GM23338 (cell line): ENCODE measurements at regions not wholly inside any gene's neighbourhood (a gene's known extent, or its start where the extent isn't known, plus 50 kb on each side); places are given as distances from the start of the nearest gene placed in this dataset.

Experiments
- ATAC-seq: fragments of 200-7000 bp; cut with Tn5 transposase; 3 replicates; pipeline ENCODE4 v1.9.1; 2020
- DNase-seq: peaks from one replicate; pipeline ENCODE4 v3.0.0-alpha.2; 2015; ENCODE audit warnings: low spot score
- H2AFZ ChIP-seq: fragments of 200-600 bp; sonication (generic); 2 replicates; pipeline ENCODE4 v1.8.0; 2016; ENCODE audit warnings: antibody characterized with exemption, mild to moderate bottlenecking, moderate library complexity
- H3F3A ChIP-seq: fragments of 200-600 bp; sonication (generic); replicated peaks from 2 replicates; pipeline ENCODE4 v1.8.0; 2017; ENCODE audit warnings: antibody characterized with exemption, mixed run types, low read depth
- H3K27ac ChIP-seq: fragments of 200-600 bp; sonication (generic); 2 replicates; pipeline ENCODE4 v1.6.1; 2016; ENCODE audit warnings: low read depth
- H3K27me3 ChIP-seq: fragments of 200-600 bp; sonication (generic); 2 replicates; pipeline ENCODE4 v1.8.0; 2016; ENCODE audit warnings: mild to moderate bottlenecking, mixed run types, moderate library complexity; ENCODE audit not compliant: insufficient read depth
- H3K36me3 ChIP-seq: fragments of 200-600 bp; sonication (generic); 2 replicates; pipeline ENCODE4 v1.8.0; 2016; ENCODE audit warnings: mild to moderate bottlenecking; ENCODE audit not compliant: insufficient read depth
- H3K4me1 ChIP-seq: fragments of 200-600 bp; sonication (generic); 2 replicates; pipeline ENCODE4 v1.8.0; 2016; ENCODE audit warnings: mild to moderate bottlenecking, moderate library complexity; ENCODE audit not compliant: insufficient read depth
- H3K4me2 ChIP-seq: fragments of 200-600 bp; sonication (generic); 2 replicates; pipeline ENCODE4 v1.7.1; 2017; ENCODE audit warnings: mixed run types
- H3K4me3 ChIP-seq: fragments of 200-600 bp; sonication (generic); 2 replicates; pipeline ENCODE4 v1.6.1; 2016; ENCODE audit warnings: mixed run types
- H3K79me2 ChIP-seq: fragments of 200-600 bp; sonication (generic); replicated peaks from 2 replicates; pipeline ENCODE4 v1.8.0; 2017; ENCODE audit warnings: mild to moderate bottlenecking; ENCODE audit not compliant: insufficient read depth
- H3K9me2 ChIP-seq: fragments of 200-600 bp; sonication (generic); 2 replicates; pipeline ENCODE4 v1.8.0; 2017; ENCODE audit not compliant: insufficient read depth
- H4K20me1 ChIP-seq: fragments of 200-600 bp; sonication (generic); replicated peaks from 2 replicates; pipeline ENCODE4 v1.8.0; 2017; ENCODE audit warnings: mild to moderate bottlenecking; ENCODE audit not compliant: insufficient read depth
- H3K27ac Mint-ChIP-seq: 2 replicates; pipeline ENCODE4 v1.8.0; 2020; ENCODE audit warnings: inconsistent platforms, mild to moderate bottlenecking, moderate library complexity, mixed read lengths
- H3K27me3 Mint-ChIP-seq: 3 replicates; pipeline ENCODE4 v1.8.0; 2022; ENCODE audit warnings: low read depth, mild to moderate bottlenecking, moderate library complexity, mixed read lengths, inconsistent platforms; ENCODE audit not compliant: insufficient read depth, poor library complexity
- H3K36me3 Mint-ChIP-seq: 3 replicates; pipeline ENCODE4 v1.8.0; 2021; ENCODE audit warnings: low read depth, mild to moderate bottlenecking, inconsistent platforms, moderate library complexity, mixed read lengths
- H3K4me1 Mint-ChIP-seq: 3 replicates; pipeline ENCODE4 v1.8.0; 2020; ENCODE audit warnings: mild to moderate bottlenecking, inconsistent platforms, mixed read lengths
- H3K4me3 Mint-ChIP-seq: 3 replicates; pipeline ENCODE4 v1.8.0; 2021; ENCODE audit warnings: moderate library complexity, mild to moderate bottlenecking, inconsistent platforms, mixed read lengths
- H3K9me3 Mint-ChIP-seq: 3 replicates; pipeline ENCODE4 v1.8.0; 2020; ENCODE audit warnings: moderate library complexity, mild to moderate bottlenecking, inconsistent platforms, mixed read lengths
- CREB1 ChIP-seq: fragments of 250-450 bp; sonication (Bioruptor Pico); IDR thresholded peaks from 2 replicates; pipeline ENCODE4 v1.5.0; 2020; ENCODE audit warnings: low read depth, mild to moderate bottlenecking, moderate library complexity
- ETS1 ChIP-seq: IDR thresholded peaks from 2 replicates; pipeline ENCODE4 v1.6.1; 2016; ENCODE audit warnings: antibody characterized with exemption
- EZH2 ChIP-seq: fragments of 200-600 bp; sonication (generic); IDR thresholded peaks from one replicate; pipeline ENCODE4 v1.8.0; 2017; ENCODE audit warnings: antibody characterized with exemption, mild to moderate bottlenecking, low read depth; ENCODE audit not compliant: unreplicated experiment
- EZH2phosphoT487 ChIP-seq: fragments of 200-600 bp; sonication (generic); IDR thresholded peaks from one replicate; pipeline ENCODE4 v1.8.1; 2018; ENCODE audit warnings: antibody characterized with exemption; ENCODE audit not compliant: unreplicated experiment
- JUNB ChIP-seq: IDR thresholded peaks from one replicate; pipeline ENCODE4 v1.6.1; 2016; ENCODE audit warnings: antibody characterized with exemption; ENCODE audit not compliant: unreplicated experiment
- NANOG ChIP-seq: IDR thresholded peaks from 2 replicates; pipeline ENCODE4 v1.6.1; 2016; ENCODE audit warnings: antibody characterized with exemption, borderline replicate concordance
- POLR2AphosphoS5 ChIP-seq: IDR thresholded peaks from 2 replicates; pipeline ENCODE4 v1.6.1; 2016; ENCODE audit warnings: antibody characterized with exemption, low read depth
- STAT1 ChIP-seq: IDR thresholded peaks from one replicate; pipeline ENCODE4 v1.6.1; 2016; ENCODE audit warnings: antibody characterized with exemption; ENCODE audit not compliant: unreplicated experiment
- ZNF114 ChIP-seq: fragments of 250-450 bp; sonication (Bioruptor Pico); IDR thresholded peaks from 2 replicates; pipeline ENCODE4 v1.5.0; 2020; ENCODE audit warnings: mild to moderate bottlenecking, moderate library complexity
- ZNF331 ChIP-seq: fragments of 250-450 bp; sonication (Bioruptor Pico); IDR thresholded peaks from 2 replicates; pipeline ENCODE4 v1.5.0; 2020; ENCODE audit warnings: low read depth, mild to moderate bottlenecking, moderate library complexity
- ZNF462 ChIP-seq: fragments of 250-450 bp; sonication (Bioruptor Pico); IDR thresholded peaks from 2 replicates; pipeline ENCODE4 v1.5.0; 2020; ENCODE audit warnings: mild to moderate bottlenecking, moderate library complexity
- TF ChIP-seq, protein P1 (sequence below), 2 experiments: fragments of 200-600 bp in 1 of 2; sonication (generic) in 1 of 2; conservative IDR thresholded peaks; 2 replicates each; pipeline versions ENCODE4 v1.5.1 to v1.6.1; 2016 to 2017; ENCODE audit warnings: antibody characterized with exemption in 2 of 2, low read depth in 2 of 2, mild to moderate bottlenecking in 2 of 2, moderate library complexity in 1 of 2
- TF ChIP-seq, protein P2 (sequence below): IDR thresholded peaks from one replicate; pipeline ENCODE4 v1.6.1; 2018; ENCODE audit warnings: antibody characterized with exemption; ENCODE audit not compliant: unreplicated experiment

GRCh38 chr2:128986026-128986715, 667.5 kb upstream of the HS6ST1 start:
- no peak overlapping the region for H3K27ac ChIP-seq
- DNase-seq (no peak), ATAC-seq (no peak)
- H3K4me2 ChIP-seq: no peak overlapping the region
- H3K79me2 ChIP-seq: no peaks in the 10 kb centered on the region
- Mint-ChIP-seq H3K36me3 (no peaks in the 10 kb centered on the region), H3K4me3 (no peak overlapping the region), H3K9me3 (no peaks in the 10 kb centered on the region), H3K27me3 (peaks cover 5% of the 10 kb centered on the region), H3K4me1 (peaks cover 5% of the 10 kb centered on the region), H3K27ac (no peak overlapping the region)
- H3K36me3 ChIP-seq: no peaks in the 10 kb centered on the region
- no peak overlapping the region for H2AFZ ChIP-seq
- no peaks in the 10 kb centered on the region for H3K27me3 ChIP-seq
- no peak for TF ChIP-seq EZH2
- no peak for TF ChIP-seq POLR2AphosphoS5
- no peak for TF ChIP-seq NANOG
- no peak for TF ChIP-seq CREB1
- TF ChIP-seq ZNF114 (CRISPR knock-in tag): no peak
- no peak for TF ChIP-seq ETS1
- no peak for TF ChIP-seq STAT1
- no peak for TF ChIP-seq EZH2phosphoT487
- no peak for TF ChIP-seq ZNF331 (CRISPR knock-in tag)
- no peak for TF ChIP-seq ZNF462
- TF ChIP-seq, protein P1, sequence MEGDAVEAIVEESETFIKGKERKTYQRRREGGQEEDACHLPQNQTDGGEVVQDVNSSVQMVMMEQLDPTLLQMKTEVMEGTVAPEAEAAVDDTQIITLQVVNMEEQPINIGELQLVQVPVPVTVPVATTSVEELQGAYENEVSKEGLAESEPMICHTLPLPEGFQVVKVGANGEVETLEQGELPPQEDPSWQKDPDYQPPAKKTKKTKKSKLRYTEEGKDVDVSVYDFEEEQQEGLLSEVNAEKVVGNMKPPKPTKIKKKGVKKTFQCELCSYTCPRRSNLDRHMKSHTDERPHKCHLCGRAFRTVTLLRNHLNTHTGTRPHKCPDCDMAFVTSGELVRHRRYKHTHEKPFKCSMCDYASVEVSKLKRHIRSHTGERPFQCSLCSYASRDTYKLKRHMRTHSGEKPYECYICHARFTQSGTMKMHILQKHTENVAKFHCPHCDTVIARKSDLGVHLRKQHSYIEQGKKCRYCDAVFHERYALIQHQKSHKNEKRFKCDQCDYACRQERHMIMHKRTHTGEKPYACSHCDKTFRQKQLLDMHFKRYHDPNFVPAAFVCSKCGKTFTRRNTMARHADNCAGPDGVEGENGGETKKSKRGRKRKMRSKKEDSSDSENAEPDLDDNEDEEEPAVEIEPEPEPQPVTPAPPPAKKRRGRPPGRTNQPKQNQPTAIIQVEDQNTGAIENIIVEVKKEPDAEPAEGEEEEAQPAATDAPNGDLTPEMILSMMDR (conservative IDR thresholded peaks at IDR 0.05; ENCODE audit: low read depth in 2 of 2): no peak
- TF ChIP-seq, protein P2, sequence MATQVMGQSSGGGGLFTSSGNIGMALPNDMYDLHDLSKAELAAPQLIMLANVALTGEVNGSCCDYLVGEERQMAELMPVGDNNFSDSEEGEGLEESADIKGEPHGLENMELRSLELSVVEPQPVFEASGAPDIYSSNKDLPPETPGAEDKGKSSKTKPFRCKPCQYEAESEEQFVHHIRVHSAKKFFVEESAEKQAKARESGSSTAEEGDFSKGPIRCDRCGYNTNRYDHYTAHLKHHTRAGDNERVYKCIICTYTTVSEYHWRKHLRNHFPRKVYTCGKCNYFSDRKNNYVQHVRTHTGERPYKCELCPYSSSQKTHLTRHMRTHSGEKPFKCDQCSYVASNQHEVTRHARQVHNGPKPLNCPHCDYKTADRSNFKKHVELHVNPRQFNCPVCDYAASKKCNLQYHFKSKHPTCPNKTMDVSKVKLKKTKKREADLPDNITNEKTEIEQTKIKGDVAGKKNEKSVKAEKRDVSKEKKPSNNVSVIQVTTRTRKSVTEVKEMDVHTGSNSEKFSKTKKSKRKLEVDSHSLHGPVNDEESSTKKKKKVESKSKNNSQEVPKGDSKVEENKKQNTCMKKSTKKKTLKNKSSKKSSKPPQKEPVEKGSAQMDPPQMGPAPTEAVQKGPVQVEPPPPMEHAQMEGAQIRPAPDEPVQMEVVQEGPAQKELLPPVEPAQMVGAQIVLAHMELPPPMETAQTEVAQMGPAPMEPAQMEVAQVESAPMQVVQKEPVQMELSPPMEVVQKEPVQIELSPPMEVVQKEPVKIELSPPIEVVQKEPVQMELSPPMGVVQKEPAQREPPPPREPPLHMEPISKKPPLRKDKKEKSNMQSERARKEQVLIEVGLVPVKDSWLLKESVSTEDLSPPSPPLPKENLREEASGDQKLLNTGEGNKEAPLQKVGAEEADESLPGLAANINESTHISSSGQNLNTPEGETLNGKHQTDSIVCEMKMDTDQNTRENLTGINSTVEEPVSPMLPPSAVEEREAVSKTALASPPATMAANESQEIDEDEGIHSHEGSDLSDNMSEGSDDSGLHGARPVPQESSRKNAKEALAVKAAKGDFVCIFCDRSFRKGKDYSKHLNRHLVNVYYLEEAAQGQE: no peak
- TF ChIP-seq JUNB: no peak
- H3K4me3 ChIP-seq: no peak overlapping the region
- no peaks in the 10 kb centered on the region for H4K20me1 ChIP-seq
- no peaks in the 10 kb centered on the region for H3F3A ChIP-seq
- H3K4me1 ChIP-seq: no peaks in the 10 kb centered on the region
- H3K9me2 ChIP-seq: no peaks in the 10 kb centered on the region; the same call in 1 of the 2 replicates
